IMR-90 (cell line): ENCODE measurements at regions not wholly inside any gene's neighbourhood (a gene's known extent, or its start where the extent isn't known, plus 50 kb on each side); places are given as distances from the start of the nearest gene placed in this dataset.

Experiments
- ATAC-seq: fragments of 200-7000 bp; cut with Tn5 transposase; 2 replicates; pipeline ENCODE4 v1.9.1; 2020; ENCODE audit warnings: low read depth, mild to moderate bottlenecking, moderate library complexity
- BruUV-seq: library from RNA; stranded (reverse); fragments of 400-500 nt; replicated peaks from 2 replicates; lab custom pipeline; 2021; lab: Mats Ljungman, UMichigan
- CTCF ChIA-PET: fragments of 300-600 bp; formaldehyde crosslinking; extraction: SDS; loops from one replicate; lab custom pipeline; 2021; ENCODE audit warnings: antibody characterized with exemption; lab: Yijun Ruan, JAX
- POLR2A ChIA-PET: fragments of 300-600 bp; sonication (Branson Sonifier 250); formaldehyde crosslinking; loops from one replicate; lab custom pipeline; 2022; ENCODE audit warnings: antibody characterized with exemption; ENCODE audit not compliant: unreplicated experiment; lab: Charles Lee
- DNase-seq: peaks from one replicate; pipeline ENCODE4 v3.0.0; 2013
- H2AFZ ChIP-seq: replicated peaks from 2 replicates; pipeline ENCODE3; 2013; ENCODE audit warnings: low read length, mild to moderate bottlenecking; ENCODE audit not compliant: poor library complexity
- H2AK5ac ChIP-seq: 2 replicates; pipeline ENCODE4 v1.6.1; 2013; ENCODE audit warnings: low read depth, low read length, inconsistent platforms
- H2AK9ac ChIP-seq: replicated peaks from 2 replicates; pipeline ENCODE3; 2013; ENCODE audit warnings: mild to moderate bottlenecking, low read depth, low read length, moderate library complexity; ENCODE audit not compliant: poor library complexity
- H2BK120ac ChIP-seq: 2 replicates; pipeline ENCODE4 v1.6.1; 2013; ENCODE audit warnings: low read depth, low read length, inconsistent platforms
- H2BK15ac ChIP-seq: 3 replicates; pipeline ENCODE4 v1.6.1; 2013; ENCODE audit warnings: low read depth, low read length, inconsistent platforms
- H2BK20ac ChIP-seq: 2 replicates; pipeline ENCODE4 v1.6.1; 2013; ENCODE audit warnings: low read depth, mild to moderate bottlenecking, inconsistent platforms, low read length, moderate library complexity
- H2BK5ac ChIP-seq: 2 replicates; pipeline ENCODE4 v1.6.1; 2013; ENCODE audit warnings: mild to moderate bottlenecking, low read depth, low read length, inconsistent platforms; ENCODE audit not compliant: poor library complexity, severe bottlenecking
- H3K14ac ChIP-seq: replicated peaks from 2 replicates; pipeline ENCODE4 v1.6.1; 2013; ENCODE audit warnings: low read depth, low read length, inconsistent platforms
- H3K18ac ChIP-seq: 2 replicates; pipeline ENCODE4 v1.6.1; 2013; ENCODE audit warnings: low read depth, low read length, control low read depth
- H3K23ac ChIP-seq: 2 replicates; pipeline ENCODE4 v1.6.1; 2013; ENCODE audit warnings: low read depth, low read length, inconsistent platforms
- H3K27ac ChIP-seq: 2 replicates; pipeline ENCODE4 v1.5.1; 2013; ENCODE audit warnings: mild to moderate bottlenecking, control low read depth, low read length; ENCODE audit not compliant: insufficient read depth
- H3K27me3 ChIP-seq: 2 replicates; pipeline ENCODE4 v1.6.1; 2013; ENCODE audit warnings: low read length; ENCODE audit not compliant: control insufficient read depth, insufficient read depth
- H3K36me3 ChIP-seq: 2 replicates; pipeline ENCODE4 v1.6.1; 2013; ENCODE audit warnings: low read length, mixed read lengths; ENCODE audit not compliant: control insufficient read depth, insufficient read depth
- H3K4ac ChIP-seq: 2 replicates; pipeline ENCODE4 v1.6.1; 2013; ENCODE audit warnings: low read depth, low read length, inconsistent platforms
- H3K4me1 ChIP-seq: 2 replicates; pipeline ENCODE4 v1.6.1; 2013; ENCODE audit warnings: low read length, mixed read lengths; ENCODE audit not compliant: control insufficient read depth, insufficient read depth
- H3K4me2 ChIP-seq: 2 replicates; pipeline ENCODE4 v1.6.1; 2013; ENCODE audit warnings: low read depth, mild to moderate bottlenecking, control low read depth, low read length, moderate library complexity
- H3K4me3 ChIP-seq: 2 replicates; pipeline ENCODE4 v1.5.1; 2013; ENCODE audit warnings: low read depth, mild to moderate bottlenecking, control low read depth, low read length, moderate library complexity; ENCODE audit not compliant: insufficient read depth
- H3K56ac ChIP-seq: 2 replicates; pipeline ENCODE4 v1.6.1; 2013; ENCODE audit warnings: low read length, inconsistent platforms; ENCODE audit not compliant: insufficient read depth; ENCODE audit errors: extremely low read depth
- H3K79me1 ChIP-seq, 2 experiments: 2 replicates each; pipeline ENCODE4 v1.6.1; 2013; ENCODE audit warnings: low read length in 2 of 2, inconsistent platforms in 1 of 2, low read depth in 1 of 2
- H3K9ac ChIP-seq: 2 replicates; pipeline ENCODE4 v1.6.1; 2013; ENCODE audit warnings: low read depth, low read length, control low read depth
- H3K9me1 ChIP-seq: 2 replicates; pipeline ENCODE4 v1.6.1; 2013; ENCODE audit warnings: low read length, inconsistent platforms; ENCODE audit not compliant: insufficient read depth
- H3K9me3 ChIP-seq: 2 replicates; pipeline ENCODE4 v1.6.1; 2013; ENCODE audit warnings: low read length; ENCODE audit not compliant: control insufficient read depth, insufficient read depth
- H4K20me1 ChIP-seq: 2 replicates; pipeline ENCODE4 v1.6.1; 2013; ENCODE audit warnings: low read length, inconsistent platforms; ENCODE audit not compliant: insufficient read depth
- H4K5ac ChIP-seq: 2 replicates; pipeline ENCODE4 v1.6.1; 2013; ENCODE audit warnings: mild to moderate bottlenecking, low read depth, low read length, control low read depth
- H4K8ac ChIP-seq, 2 experiments: 2 replicates each; pipeline ENCODE4 v1.6.1; 2013; ENCODE audit warnings: low read depth in 2 of 2, low read length in 2 of 2, control low read depth in 1 of 2, inconsistent platforms in 1 of 2
- H4K91ac ChIP-seq: 2 replicates; pipeline ENCODE4 v1.6.1; 2013; ENCODE audit warnings: low read depth, low read length, inconsistent platforms; ENCODE audit not compliant: insufficient read depth
- BHLHE40 ChIP-seq: fragments of 150-350 bp; IDR thresholded peaks from 2 replicates; pipeline ENCODE4 v1.6.1; 2016; ENCODE audit warnings: mild to moderate bottlenecking, low read depth, low read length
- CEBPB ChIP-seq: IDR thresholded peaks from 2 replicates; pipeline ENCODE4 v1.6.1; 2012; ENCODE audit warnings: low read depth, low read length, improper control_type of control experiment
- RAD21 ChIP-seq: IDR thresholded peaks from 2 replicates; pipeline ENCODE4 v1.6.1; 2012; ENCODE audit warnings: low read length, improper control_type of control experiment
- WGBS, 2 experiments: methylation state at CpG; one replicate each; pipeline versions ENCODE4 v1.1.5 to v1.1.7; 2013; ENCODE audit warnings: missing lambda C conversion rate in 2 of 2; ENCODE audit not compliant: insufficient read length in 1 of 2; ENCODE audit errors: extremely low coverage in 2 of 2; 5-methylcytosine and 5-hydroxymethylcytosine counted together
- dilution Hi-C: fragments of 300-500 bp; cut with HindIII; formaldehyde crosslinking; loops from one replicate; pipeline ENCODE4 v1.14.3; 2018; ENCODE audit warnings: low sequenced_read_pairs; ENCODE audit not compliant: unreplicated experiment
- in situ Hi-C: fragments of 300-500 bp; cut with MboI; formaldehyde crosslinking; loops from 3 replicates; pipeline ENCODE4 v1.14.3; 2019; ENCODE audit warnings: low sequenced_read_pairs, inconsistent platforms, mixed read lengths
- intact Hi-C: fragments of 100-400 bp; cut with micrococcal nuclease; formaldehyde crosslinking; loops from 2 replicates; pipeline ENCODE4 v1.10.0; 2022
- TF ChIP-seq, protein P1 (sequence below): fragments of 150-350 bp; IDR thresholded peaks from 2 replicates; pipeline ENCODE4 v1.6.1; 2016; ENCODE audit warnings: low read depth, mild to moderate bottlenecking, low read length, moderate library complexity, borderline replicate concordance

DNA sequence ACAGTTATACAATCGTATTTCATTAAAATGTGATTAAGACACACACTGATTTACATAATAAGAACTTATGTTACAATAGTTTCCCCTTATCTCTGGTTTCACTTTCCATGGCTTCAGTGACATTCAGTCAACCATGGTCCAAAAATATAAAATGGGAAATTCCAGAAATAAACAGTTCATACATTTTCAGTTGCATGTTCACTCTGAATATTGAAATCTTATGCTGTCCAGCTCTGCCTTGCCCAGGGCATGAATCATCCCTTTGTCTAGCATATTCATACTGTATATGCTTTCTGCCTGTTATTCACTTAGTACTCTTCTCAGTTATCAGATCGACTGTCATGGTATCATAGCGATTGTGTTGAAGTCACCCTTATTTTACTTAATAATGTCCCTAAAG lies 173.8 kb upstream of the DCAF12L2 start:
- DNase-seq, result no peak
- no peak overlapping the region for H2AFZ ChIP-seq
- WGBS, 2 experiments, result no CpG with 5 or more reads among the region's 3 CpGs

More for the DNA sequence above, 173.8 kb upstream of the DCAF12L2 start:
- H3K9me1 ChIP-seq, result no peaks in the 10 kb centered on the region
- no peaks in the 10 kb centered on the region for H4K20me1 ChIP-seq
- no peak overlapping the region for H4K8ac ChIP-seq
- H3K4me2 ChIP-seq, result no peak overlapping the region
- H2BK120ac ChIP-seq, result no peak overlapping the region
- H3K18ac ChIP-seq, result no peak overlapping the region
- H2BK5ac ChIP-seq, result no peak overlapping the region
- H3K27ac ChIP-seq, result no peak overlapping the region
- CTCF ChIA-PET, result no interaction called here
- no peak overlapping the region for H3K4ac ChIP-seq
- H3K9ac ChIP-seq, result no peak overlapping the region
- H3K27me3 ChIP-seq, result no peaks in the 10 kb centered on the region
- H2BK15ac ChIP-seq, result no peak overlapping the region
- no peak overlapping the region for H2AK5ac ChIP-seq
- dilution Hi-C loops (no loop called here), intact Hi-C loops (no loop called here), in situ Hi-C loops (no loop called here)
- no peak overlapping the region for H4K91ac ChIP-seq
- no peak overlapping the region for H2AK9ac ChIP-seq
- TF ChIP-seq, protein P1, sequence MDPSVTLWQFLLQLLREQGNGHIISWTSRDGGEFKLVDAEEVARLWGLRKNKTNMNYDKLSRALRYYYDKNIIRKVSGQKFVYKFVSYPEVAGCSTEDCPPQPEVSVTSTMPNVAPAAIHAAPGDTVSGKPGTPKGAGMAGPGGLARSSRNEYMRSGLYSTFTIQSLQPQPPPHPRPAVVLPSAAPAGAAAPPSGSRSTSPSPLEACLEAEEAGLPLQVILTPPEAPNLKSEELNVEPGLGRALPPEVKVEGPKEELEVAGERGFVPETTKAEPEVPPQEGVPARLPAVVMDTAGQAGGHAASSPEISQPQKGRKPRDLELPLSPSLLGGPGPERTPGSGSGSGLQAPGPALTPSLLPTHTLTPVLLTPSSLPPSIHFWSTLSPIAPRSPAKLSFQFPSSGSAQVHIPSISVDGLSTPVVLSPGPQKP, result no peak
- no peak for TF ChIP-seq BHLHE40
- TF ChIP-seq CEBPB, result no peak
- no peak for TF ChIP-seq RAD21
- H3K4me1 ChIP-seq, result no peaks in the 10 kb centered on the region
- no TSS peak for BruUV-seq
- no peak for ATAC-seq
- H3K79me1 ChIP-seq, result no peaks in the 10 kb centered on the region
- POLR2A ChIA-PET, result no interaction called here
- H3K4me3 ChIP-seq, result no peak overlapping the region
- no peak overlapping the region for H3K14ac ChIP-seq
- H3K9me3 ChIP-seq, result peaks cover 5% of the 10 kb centered on the region; the same call in 1 of the 2 replicates
- no peaks in the 10 kb centered on the region for H3K36me3 ChIP-seq
- no peak overlapping the region for H2BK20ac ChIP-seq
- no peak overlapping the region for H3K56ac ChIP-seq
- H3K23ac ChIP-seq, result no peak overlapping the region
- no peak overlapping the region for H4K5ac ChIP-seq
